GM18499 (cell line): ENCODE measurements at regions not wholly inside any gene's neighbourhood (a gene's known extent, or its start where the extent isn't known, plus 50 kb on each side); places are given as distances from the start of the nearest gene placed in this dataset.
"Not testable (repeated sequence)": the region's sequence is repeated elsewhere in the genome, so short reads cannot be mapped to it uniquely, and the experiment has no call there.

Experiments
- ATAC-seq: cut with Tn5 transposase; IDR thresholded peaks from one replicate; pipeline ENCODE4 v1.9.1; 2021; ENCODE audit warnings: moderate number of reproducible peaks; ENCODE audit not compliant: insufficient read depth, unreplicated experiment

- no peak for ATAC-seq
These were observed 110.2 kb downstream of the FAM50B start for GRCh38 chr6:3959385-3959784.

DNA sequence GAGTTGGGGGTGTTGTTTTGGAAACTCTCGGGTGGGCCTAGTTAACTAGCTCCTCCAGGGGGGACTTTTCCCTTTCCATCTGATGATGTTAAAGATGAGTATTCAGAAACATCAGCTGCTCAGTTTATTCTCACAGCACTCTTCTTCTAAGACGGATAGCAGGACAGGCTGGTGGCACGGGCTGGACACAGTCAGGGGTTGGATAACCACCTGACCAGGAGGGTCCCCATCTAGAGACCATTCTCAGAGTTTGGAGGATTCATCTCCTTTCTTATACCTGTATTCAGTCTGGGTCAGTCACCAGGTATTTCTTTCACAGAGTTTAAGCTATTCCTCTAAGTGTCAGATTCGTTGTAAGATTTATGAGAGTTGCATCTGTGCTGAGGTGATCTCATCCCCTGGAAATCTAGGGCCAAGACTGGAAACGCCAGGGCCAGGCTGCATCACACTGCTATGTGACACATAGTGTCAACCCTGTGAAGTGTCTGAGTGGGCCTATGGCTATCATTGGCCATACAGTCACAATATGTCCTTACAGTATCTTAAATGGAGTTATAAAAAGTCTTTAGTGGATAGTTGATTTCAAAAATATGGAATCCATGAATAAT is 111.7 kb downstream of the FAM50B start:
- ATAC-seq, result no peak

DNA sequence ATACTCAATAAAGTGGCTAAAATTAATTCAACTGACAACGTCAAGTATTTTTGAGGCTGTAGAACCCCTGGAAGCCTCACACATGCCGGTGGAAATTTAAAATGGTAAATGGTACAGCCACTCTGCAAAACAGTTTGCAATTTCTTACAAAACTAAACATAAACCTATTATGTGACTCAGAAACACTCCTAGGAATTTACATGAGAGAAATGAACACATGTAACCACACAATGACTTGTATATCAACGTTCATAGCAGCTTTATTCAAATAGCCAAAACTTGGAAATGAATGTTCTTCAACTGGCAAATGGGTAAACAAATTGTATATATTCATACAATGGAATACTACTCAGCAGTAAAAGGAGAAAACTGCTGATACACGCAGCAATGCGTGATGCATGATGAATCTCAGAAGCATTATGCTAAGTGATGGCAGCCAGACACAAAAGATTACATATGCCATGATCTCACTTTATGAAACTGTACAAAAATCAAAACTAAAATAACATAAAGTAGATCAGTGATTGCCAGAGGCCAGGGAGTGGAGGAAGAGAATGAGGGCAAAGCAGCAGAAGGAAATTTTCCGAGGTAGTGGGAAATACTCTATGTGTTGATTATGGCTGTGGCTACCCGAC is 112.5 kb downstream of the FAM50B start:
- no peak for ATAC-seq

GRCh38 chr6:3962291-3963280 is 113.4 kb downstream of the FAM50B start:
- no peak for ATAC-seq

GRCh38 chr6:3963426-3963825 is 114.3 kb downstream of the FAM50B start:
- ATAC-seq, result no peak

- ATAC-seq, result no peak
These were observed 113.7 kb downstream of the FAM217A start for GRCh38 chr6:3965071-3965718.

DNA sequence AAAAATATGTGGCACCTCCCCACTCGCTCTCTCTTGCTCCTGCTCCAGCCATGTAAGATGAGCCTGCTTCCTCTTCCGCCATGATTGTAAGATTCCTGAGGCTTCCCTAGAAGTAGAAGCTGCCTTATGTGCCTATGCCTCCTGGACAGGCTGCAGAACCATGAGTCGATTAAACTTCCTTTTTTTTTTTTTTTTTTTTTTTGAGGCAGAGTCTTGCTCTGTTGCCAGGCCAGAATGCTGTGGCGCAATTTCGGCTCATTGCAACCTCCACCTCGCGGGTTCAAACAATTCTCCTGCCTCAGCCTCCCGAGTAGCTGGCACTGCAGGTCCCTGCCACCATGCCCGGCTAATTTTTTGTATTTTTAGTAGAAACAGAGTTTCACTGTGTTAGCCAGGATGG is 112.5 kb downstream of the FAM217A start:
- ATAC-seq, result no peak

- no peak for ATAC-seq
These were observed 108.8 kb downstream of the FAM217A start for GRCh38 chr6:3970097-3970496.

DNA sequence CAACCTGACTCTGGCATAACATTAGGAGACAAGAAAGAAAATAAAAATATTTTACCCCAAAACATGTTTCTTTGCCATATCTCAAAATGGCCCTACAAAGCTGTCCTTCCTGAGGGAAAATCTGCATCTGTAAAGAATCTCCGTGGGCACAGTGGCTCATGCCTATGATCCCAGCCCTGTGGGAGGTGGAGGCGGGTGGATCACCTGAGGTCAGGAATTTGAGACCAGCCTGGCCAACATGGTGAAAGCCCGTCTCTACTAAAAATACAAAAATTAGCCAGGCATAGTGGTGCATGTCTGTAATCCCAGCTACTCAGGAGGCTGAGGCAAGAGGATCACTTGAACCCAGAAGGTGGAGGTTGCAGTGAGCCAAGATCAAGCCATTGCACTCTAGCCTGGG is 105.8 kb downstream of the FAM217A start:
- ATAC-seq, result not testable (repeated sequence)

DNA sequence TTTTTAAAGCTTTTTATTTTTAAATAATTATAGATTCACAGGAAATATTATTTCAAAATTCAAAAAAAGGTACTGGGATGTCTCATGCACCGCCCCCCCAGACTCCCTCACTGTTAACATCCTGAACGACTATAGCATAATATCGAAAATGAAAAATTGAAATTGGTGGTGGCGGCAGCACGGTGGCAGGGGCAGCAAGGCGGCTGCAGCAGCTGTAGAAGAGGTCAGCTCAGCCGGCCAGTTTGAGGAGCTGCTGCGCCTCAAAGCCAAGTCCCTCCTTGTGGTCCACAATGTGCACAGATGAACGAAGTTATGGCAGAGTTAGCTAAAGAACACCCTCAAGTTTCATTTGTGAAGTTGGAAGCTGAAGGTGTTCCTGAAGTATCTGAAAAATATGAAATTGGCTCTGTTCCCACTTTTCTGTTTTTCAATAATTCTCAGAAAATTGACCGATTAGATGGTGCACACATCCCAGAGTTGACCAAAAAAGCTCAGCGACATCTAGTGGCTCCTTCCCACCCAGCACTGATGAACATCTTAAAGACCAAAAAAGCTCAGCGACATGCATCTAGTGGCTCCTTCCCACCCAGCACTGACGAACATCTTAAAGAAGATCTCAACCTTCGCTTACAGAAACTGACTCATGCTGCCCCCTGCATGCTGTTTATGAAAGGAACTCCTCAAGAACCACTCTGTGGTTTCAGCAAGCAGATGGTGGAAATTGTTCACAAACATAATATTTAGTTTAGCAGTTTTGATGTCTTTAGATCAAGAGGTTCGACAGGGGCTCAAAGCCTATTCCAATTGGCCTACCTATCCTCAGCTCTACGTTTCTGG is 100.8 kb downstream of the FAM217A start:
- peak; percentile 68 for ATAC-seq

GRCh38 chr6:3978966-3979365 is 100.0 kb downstream of the FAM217A start:
- ATAC-seq, result not testable (repeated sequence)

DNA sequence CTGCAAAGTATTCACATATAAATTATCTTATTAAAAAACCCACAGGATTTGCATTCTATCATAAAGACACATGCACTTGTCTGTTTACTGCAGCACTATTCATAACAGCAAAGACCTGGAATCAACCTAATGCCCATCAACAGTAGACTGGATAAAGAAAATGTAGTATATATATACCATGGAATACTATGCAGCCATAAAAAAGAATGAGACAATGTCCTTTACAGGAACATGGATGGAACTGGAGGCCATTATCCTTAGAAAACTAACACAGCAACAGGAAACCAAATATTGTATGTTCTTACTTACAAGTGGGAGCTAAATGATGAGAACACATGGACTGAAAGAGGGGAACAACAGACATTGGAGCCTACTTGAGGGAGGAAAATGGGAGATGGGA is 97.0 kb downstream of the FAM217A start:
- ATAC-seq, result no peak

- ATAC-seq, result no peak
These were observed 95.2 kb downstream of the FAM217A start for GRCh38 chr6:3983778-3984177.

GRCh38 chr6:3984494-3984893 is 94.4 kb downstream of the FAM217A start:
- no peak for ATAC-seq

GRCh38 chr6:3986241-3986640 is 92.7 kb downstream of the FAM217A start:
- no peak for ATAC-seq

- no peak for ATAC-seq
These were observed 91.9 kb downstream of the FAM217A start for GRCh38 chr6:3987053-3987452.

GRCh38 chr6:3987576-3987975 is 91.4 kb downstream of the FAM217A start:
- no peak for ATAC-seq

- ATAC-seq, result peak; percentile 54
These were observed 88.0 kb downstream of the FAM217A start for GRCh38 chr6:3990692-3991491.

- ATAC-seq, result no peak
These were observed 87.0 kb downstream of the FAM217A start for GRCh38 chr6:3991941-3992340.
